AG04450 (cell line): ENCODE measurements at regions not wholly inside any gene's neighbourhood (a gene's known extent, or its start where the extent isn't known, plus 50 kb on each side); places are given as distances from the start of the nearest gene placed in this dataset.

Experiments used
- CTCF ChIA-PET: fragments of 300-600, 350-600 bp; formaldehyde crosslinking; extraction: SDS; loops from one replicate; lab custom pipeline; 2022; ENCODE audit warnings: antibody characterized with exemption, inconsistent platforms; lab: Charles Lee
- POLR2A ChIA-PET: fragments of 350-600 bp; formaldehyde crosslinking; extraction: SDS; loops from one replicate; lab custom pipeline; 2021; ENCODE audit warnings: antibody characterized with exemption, inconsistent platforms; lab: Yijun Ruan, JAX
- DNase-seq: peaks from one replicate; pipeline ENCODE4 v3.0.0-alpha.2; 2011; ENCODE audit warnings: low read depth, low spot score
- H3K27ac ChIP-seq: one replicate; pipeline ENCODE4 v1.5.1; 2012; ENCODE audit warnings: low read depth, low read length, control low read depth
- H3K27me3 ChIP-seq: one replicate; pipeline ENCODE4 v1.6.0; 2012; ENCODE audit warnings: low read length; ENCODE audit not compliant: control insufficient read depth, insufficient read depth
- H3K4me3 ChIP-seq: 2 replicates; pipeline ENCODE4 v1.5.1; 2011; ENCODE audit warnings: mild to moderate bottlenecking, low read depth, low read length, control low read depth
- H3K9me3 ChIP-seq: 2 replicates; pipeline ENCODE4 v1.5.1; 2012; ENCODE audit warnings: low read length; ENCODE audit not compliant: control insufficient read depth, insufficient read depth
- CTCF ChIP-seq: IDR thresholded peaks from 2 replicates; pipeline ENCODE4 v1.5.1; 2011; ENCODE audit warnings: low read depth, low read length, control low read depth, inconsistent platforms

GRCh38 chr6:95117236-95117635 lies 460.1 kb upstream of the MANEA start:
- Histone ChIP-seq H3K27ac (no peak overlapping the region), H3K27me3 (no peaks in the 10 kb centered on the region), H3K4me3 (no peak overlapping the region), H3K9me3 (no peaks in the 10 kb centered on the region)
- CTCF ChIA-PET = no interaction called here
- TF ChIP-seq CTCF = no peak
- no peak for DNase-seq
- POLR2A ChIA-PET = no interaction called here

- Histone ChIP-seq H3K27me3 (no peaks in the 10 kb centered on the region), H3K9me3 (no peaks in the 10 kb centered on the region), H3K27ac (no peak overlapping the region), H3K4me3 (no peak overlapping the region)
- no peak for TF ChIP-seq CTCF
- DNase-seq = no peak
- POLR2A ChIA-PET = no interaction called here
- CTCF ChIA-PET = no interaction called here
These were observed 457.4 kb upstream of the MANEA start for GRCh38 chr6:95119927-95120326.

GRCh38 chr6:95120984-95121383 lies 456.4 kb upstream of the MANEA start:
- TF ChIP-seq CTCF = no peak
- Histone ChIP-seq H3K27ac (no peak overlapping the region), H3K27me3 (no peaks in the 10 kb centered on the region), H3K4me3 (no peak overlapping the region), H3K9me3 (no peaks in the 10 kb centered on the region)
- DNase-seq = no peak
- CTCF ChIA-PET = no interaction called here
- POLR2A ChIA-PET = no interaction called here

GRCh38 chr6:95127261-95127660 lies 450.1 kb upstream of the MANEA start:
- no peak for TF ChIP-seq CTCF
- Histone ChIP-seq H3K27ac (no peak overlapping the region), H3K27me3 (no peaks in the 10 kb centered on the region), H3K9me3 (no peaks in the 10 kb centered on the region), H3K4me3 (no peak overlapping the region)
- CTCF ChIA-PET = no interaction called here
- POLR2A ChIA-PET = no interaction called here
- DNase-seq = no peak

DNA sequence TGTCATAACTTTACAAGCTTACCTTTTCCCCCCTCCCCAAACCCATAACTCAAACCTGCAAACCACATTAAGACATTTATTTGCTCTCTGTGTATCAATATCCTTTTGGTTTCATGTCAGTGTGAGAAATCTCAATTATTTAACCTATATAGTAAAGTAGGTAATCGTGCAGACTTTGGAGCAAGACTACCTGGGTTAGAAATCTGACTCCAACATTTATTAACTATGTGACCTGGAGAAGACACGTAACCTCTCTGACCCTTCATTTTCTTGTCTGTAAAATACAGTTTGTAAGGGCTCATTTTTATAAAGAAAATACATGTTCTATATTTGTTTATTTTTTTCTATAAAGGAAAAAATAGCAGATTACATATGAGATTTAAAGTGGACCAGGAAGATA lies 448.9 kb upstream of the MANEA start:
- no peak for DNase-seq
- TF ChIP-seq CTCF = no peak
- Histone ChIP-seq H3K27ac (no peak overlapping the region), H3K27me3 (no peaks in the 10 kb centered on the region), H3K4me3 (no peak overlapping the region), H3K9me3 (no peaks in the 10 kb centered on the region)
- ChIA-PET CTCF (no interaction called here), POLR2A (no interaction called here)
